HG03103 (cell line): ENCODE measurements at regions not wholly inside any gene's neighbourhood (a gene's known extent, or its start where the extent isn't known, plus 50 kb on each side); places are given as distances from the start of the nearest gene placed in this dataset.

Experiments
- ATAC-seq: cut with Tn5 transposase; IDR thresholded peaks from one replicate; pipeline ENCODE4 v1.9.1; 2021; ENCODE audit warnings: low read depth; ENCODE audit not compliant: unreplicated experiment

GRCh38 chr3:68468695-68469375 is 463.5 kb downstream of the TAFA4 start:
- no peak for ATAC-seq

- no peak for ATAC-seq
Measured at GRCh38 chr3:68467465-68467864, 464.9 kb downstream of the TAFA4 start.

GRCh38 chr3:68458581-68458980 is 473.8 kb downstream of the TAFA4 start:
- ATAC-seq: no peak

GRCh38 chr3:68448510-68449383 is 483.6 kb downstream of the TAFA4 start:
- no peak for ATAC-seq

- ATAC-seq: no peak
Measured at GRCh38 chr3:68447885-68448284, 484.5 kb downstream of the TAFA4 start.

GRCh38 chr3:68441054-68441453 is 491.3 kb downstream of the TAFA4 start:
- ATAC-seq: no peak

GRCh38 chr3:68436619-68437401 is 495.5 kb downstream of the TAFA4 start:
- no peak for ATAC-seq

GRCh38 chr3:68428495-68428894 is 503.9 kb downstream of the TAFA4 start:
- no peak for ATAC-seq

GRCh38 chr3:68424796-68425460 is 507.4 kb downstream of the TAFA4 start:
- ATAC-seq: no peak

GRCh38 chr3:68408626-68409025 is 523.7 kb downstream of the TAFA4 start:
- ATAC-seq: no peak

- no peak for ATAC-seq
Measured at GRCh38 chr3:68403741-68404140, 528.6 kb downstream of the TAFA4 start.

GRCh38 chr3:68402235-68402918 is 530.0 kb downstream of the TAFA4 start:
- ATAC-seq: no peak

GRCh38 chr3:68378631-68379030 is 553.7 kb downstream of the TAFA4 start:
- no peak for ATAC-seq

- ATAC-seq: no peak
Measured at GRCh38 chr3:68373727-68374126, 558.6 kb downstream of the TAFA4 start.

- ATAC-seq: no peak
Measured at GRCh38 chr3:68363796-68364195, 568.6 kb downstream of the TAFA4 start.

- ATAC-seq: no peak
Measured at GRCh38 chr3:68360492-68360891, 571.9 kb downstream of the TAFA4 start.

- no peak for ATAC-seq
Measured at GRCh38 chr3:68345781-68346180, 586.6 kb downstream of the TAFA4 start.

- no peak for ATAC-seq
Measured at GRCh38 chr3:68342426-68342825, 589.9 kb downstream of the TAFA4 start.

GRCh38 chr3:68336042-68336441 is 596.3 kb downstream of the TAFA4 start:
- ATAC-seq: no peak

- ATAC-seq: no peak
Measured at GRCh38 chr3:68334367-68334986, 597.9 kb downstream of the TAFA4 start.
